Neural cell (in vitro differentiated cells): ENCODE measurements at regions not wholly inside any gene's neighbourhood (a gene's known extent, or its start where the extent isn't known, plus 50 kb on each side); places are given as distances from the start of the nearest gene placed in this dataset.

Source experiments
- H2AFZ ChIP-seq: fragments of 200-600, 300-800 bp; sonication (generic), shearing (Covaris generic); 2 replicates; pipeline ENCODE4 v1.6.0; 2014; ENCODE audit warnings: low read depth, mild to moderate bottlenecking, antibody characterized with exemption, low read length, moderate library complexity
- H3F3A ChIP-seq: fragments of 200-600 bp; shearing (Covaris generic); 2 replicates; pipeline ENCODE4 v1.6.1; 2016; ENCODE audit warnings: mild to moderate bottlenecking, moderate library complexity, mixed read lengths, antibody characterized with exemption, low read length; ENCODE audit not compliant: insufficient read depth, poor library complexity, severe bottlenecking
- H3K27ac ChIP-seq: fragments of 200-600, 300-800 bp; sonication (generic), shearing (Covaris generic); 2 replicates; pipeline ENCODE4 v1.5.1; 2014; ENCODE audit warnings: mild to moderate bottlenecking, low read length, moderate library complexity
- H3K27me3 ChIP-seq: fragments of 300-800, 200-600 bp; sonication (generic), shearing (Covaris generic); 2 replicates; pipeline ENCODE4 v1.6.0; 2014; ENCODE audit warnings: mild to moderate bottlenecking, low read depth, low read length, moderate library complexity; ENCODE audit not compliant: insufficient read depth
- H3K36me3 ChIP-seq: fragments of 300-800, 200-600 bp; sonication (generic), shearing (Covaris generic); 2 replicates; pipeline ENCODE4 v1.5.1; 2014; ENCODE audit warnings: mild to moderate bottlenecking, antibody characterized with exemption, low read length, moderate library complexity; ENCODE audit not compliant: insufficient read depth
- H3K4me2 ChIP-seq: fragments of 300-800, 200-600 bp; sonication (generic), shearing (Covaris generic); 2 replicates; pipeline ENCODE4 v1.6.0; 2014; ENCODE audit warnings: mild to moderate bottlenecking, low read length
- H3K4me3 ChIP-seq: fragments of 300-800, 200-600 bp; sonication (generic), shearing (Covaris generic); 2 replicates; pipeline ENCODE4 v1.5.1; 2014; ENCODE audit warnings: mild to moderate bottlenecking, low read length, moderate library complexity
- H3K79me2 ChIP-seq: fragments of 200-600 bp; shearing (Covaris generic); replicated peaks from 2 replicates; pipeline ENCODE4 v1.6.0; 2014; ENCODE audit warnings: mild to moderate bottlenecking, low read length, moderate library complexity; ENCODE audit not compliant: insufficient read depth
- H3K9ac ChIP-seq: fragments of 300-800, 200-600 bp; sonication (generic), shearing (Covaris generic); 2 replicates; pipeline ENCODE4 v1.6.1; 2016; ENCODE audit warnings: mild to moderate bottlenecking, low read length, mixed read lengths
- H3K9me2 ChIP-seq: fragments of 200-600 bp; shearing (Covaris generic); 2 replicates; pipeline ENCODE4 v1.6.1; 2016; ENCODE audit warnings: mild to moderate bottlenecking, low read length, mixed read lengths; ENCODE audit not compliant: insufficient read depth
- H3K9me3 ChIP-seq: fragments of 200-600, 300-800 bp; sonication (generic), shearing (Covaris generic); 2 replicates; pipeline ENCODE4 v1.6.1; 2016; ENCODE audit warnings: mild to moderate bottlenecking, mixed run types, low read length, moderate library complexity, mixed read lengths
- H4K20me1 ChIP-seq: fragments of 200-600 bp; shearing (Covaris generic); 2 replicates; pipeline ENCODE4 v1.6.1; 2016; ENCODE audit warnings: mild to moderate bottlenecking, mixed run types; ENCODE audit not compliant: insufficient read depth
- CTCF ChIP-seq: fragments of 450-650 bp; IDR thresholded peaks from 2 replicates; pipeline ENCODE4 v1.5.1; 2014; ENCODE audit warnings: antibody characterized with exemption, mild to moderate bottlenecking, moderate library complexity; ENCODE audit not compliant: poor library complexity, severe bottlenecking
- EP300 ChIP-seq: fragments of 450-650 bp; conservative IDR thresholded peaks from 2 replicates; pipeline ENCODE4 v1.6.1; 2014; ENCODE audit warnings: antibody characterized with exemption, mild to moderate bottlenecking, moderate library complexity; ENCODE audit not compliant: poor library complexity, severe bottlenecking
- EZH2 ChIP-seq: fragments of 200-600, 300-800 bp; shearing (Covaris generic), sonication (generic); IDR thresholded peaks from 2 replicates; pipeline ENCODE4 v1.6.1; 2014; ENCODE audit warnings: antibody characterized with exemption, low read length, borderline replicate concordance, mild to moderate bottlenecking; ENCODE audit not compliant: insufficient read depth, poor library complexity, severe bottlenecking
- MXI1 ChIP-seq: fragments of 450-650 bp; conservative IDR thresholded peaks from 2 replicates; pipeline ENCODE4 v1.6.1; 2014; ENCODE audit warnings: antibody characterized with exemption, mild to moderate bottlenecking; ENCODE audit not compliant: poor library complexity, severe bottlenecking
- POLR2AphosphoS5 ChIP-seq: IDR thresholded peaks from 2 replicates; pipeline ENCODE4 v1.6.1; 2012
- RAD21 ChIP-seq: fragments of 450-650 bp; conservative IDR thresholded peaks from 2 replicates; pipeline ENCODE4 v1.6.1; 2014; ENCODE audit warnings: antibody characterized with exemption, mild to moderate bottlenecking, moderate library complexity
- REST ChIP-seq: IDR thresholded peaks from 2 replicates; pipeline ENCODE4 v1.6.1; 2012; ENCODE audit warnings: borderline replicate concordance
- SMC3 ChIP-seq: fragments of 450-650 bp; conservative IDR thresholded peaks from 2 replicates; pipeline ENCODE4 v1.6.1; 2014; ENCODE audit warnings: antibody characterized with exemption, mild to moderate bottlenecking, moderate library complexity; ENCODE audit not compliant: poor library complexity
- TAF1 ChIP-seq: IDR thresholded peaks from 2 replicates; pipeline ENCODE4 v1.6.1; 2012; ENCODE audit warnings: low read depth

- Histone ChIP-seq H3K4me2 (no peak overlapping the region), H3K79me2 (no peaks in the 10 kb centered on the region), H3K9me2 (no peaks in the 10 kb centered on the region), H3K4me3 (no peak overlapping the region), H3K36me3 (no peaks in the 10 kb centered on the region), H3K27me3 (no peaks in the 10 kb centered on the region), H3F3A (no peaks in the 10 kb centered on the region), H2AFZ (no peak overlapping the region), H3K9ac (no peak overlapping the region), H4K20me1 (no peaks in the 10 kb centered on the region), H3K9me3 (peaks cover 3% of the 10 kb centered on the region), H3K27ac (no peak overlapping the region)
- no peak for TF ChIP-seq EP300
- no peak for TF ChIP-seq REST
- no peak for TF ChIP-seq CTCF
- TF ChIP-seq EZH2 = no peak
- no peak for TF ChIP-seq RAD21
- TF ChIP-seq SMC3 = no peak
- no peak for TF ChIP-seq POLR2AphosphoS5
- TF ChIP-seq TAF1 = no peak
- TF ChIP-seq MXI1 = no peak
These were observed 182.8 kb upstream of the AGAP1 start for GRCh38 chr2:235311044-235311443.

GRCh38 chr2:235312571-235312970 lies 181.3 kb upstream of the AGAP1 start:
- peaks cover 3% of the 10 kb centered on the region for H3K9me3 ChIP-seq
- H3K27me3 ChIP-seq = no peaks in the 10 kb centered on the region
- H3K27ac ChIP-seq = no peak overlapping the region
- H3K79me2 ChIP-seq = no peaks in the 10 kb centered on the region
- no peaks in the 10 kb centered on the region for H3F3A ChIP-seq
- H3K4me2 ChIP-seq = no peak overlapping the region
- H2AFZ ChIP-seq = no peak overlapping the region
- H3K9me2 ChIP-seq = no peaks in the 10 kb centered on the region
- H3K4me3 ChIP-seq = no peak overlapping the region
- H3K9ac ChIP-seq = no peak overlapping the region
- TF ChIP-seq SMC3 (no peak), POLR2AphosphoS5 (no peak), MXI1 (no peak), REST (no peak), RAD21 (no peak), EZH2 (no peak), EP300 (no peak), CTCF (no peak), TAF1 (no peak)
- no peaks in the 10 kb centered on the region for H4K20me1 ChIP-seq
- no peaks in the 10 kb centered on the region for H3K36me3 ChIP-seq
